Transverse colon (tissue), 4 donors: ENCODE measurements at regions not wholly inside any gene's neighbourhood (a gene's known extent, or its start where the extent isn't known, plus 50 kb on each side); places are given as distances from the start of the nearest gene placed in this dataset.

Experiments
- DNase-seq: peaks from one replicate; pipeline ENCODE4 v3.0.0-alpha.2; 2019
- H3K27ac ChIP-seq, 4 donors: fragments of 200-600 bp; sonication (generic); 2 replicates each; pipeline ENCODE4 v1.5.1; 2016 to 2018; ENCODE audit warnings: inconsistent platforms in 4 of 4
- H3K27me3 ChIP-seq: fragments of 200-600 bp; sonication (generic); 2 replicates; pipeline ENCODE4 v1.5.1; 2017; ENCODE audit warnings: inconsistent platforms
- H3K36me3 ChIP-seq, 4 donors: fragments of 200-600 bp; sonication (generic); 2 replicates each; pipeline ENCODE4 v1.5.1; 2017 to 2019; ENCODE audit warnings: inconsistent platforms in 4 of 4
- H3K4me1 ChIP-seq, 4 donors: fragments of 200-600 bp; sonication (generic); 2 replicates each; pipeline ENCODE4 v1.5.1; 2017 to 2020; ENCODE audit warnings: inconsistent platforms in 4 of 4
- H3K4me3 ChIP-seq, 4 donors: fragments of 200-600 bp; sonication (generic); 1 replicate in 1 of 4; 2 replicates in 3 of 4; pipeline versions ENCODE4 v1.5.1 to v1.6.1; 2017 to 2019; ENCODE audit warnings: inconsistent platforms in 4 of 4
- H3K9me3 ChIP-seq, 2 donors: fragments of 200-600 bp; sonication (generic); 2 replicates each; pipeline ENCODE4 v1.5.1; 2017 to 2019; ENCODE audit warnings: inconsistent platforms in 2 of 2
- CTCF ChIP-seq, 5 experiments: fragments of 200-600 bp in 3 of 5; fragments of 450-650 bp in 2 of 5; sonication (generic) in 3 of 5; IDR thresholded peaks; 1 replicate in 2 of 5; 2 replicates in 3 of 5; pipeline ENCODE4 v1.5.1; 2016 to 2017; ENCODE audit warnings: antibody characterized with exemption in 5 of 5, inconsistent platforms in 3 of 5, mild to moderate bottlenecking in 2 of 5, moderate library complexity in 1 of 5
- EP300 ChIP-seq: sonication (generic); formaldehyde crosslinking; IDR thresholded peaks from one replicate; pipeline ENCODE4 v1.6.1; 2017; ENCODE audit warnings: antibody characterized with exemption, low read depth
- POLR2A ChIP-seq: fragments of 450-650 bp; IDR thresholded peaks from one replicate; pipeline ENCODE4 v1.6.1; 2016; ENCODE audit warnings: antibody characterized with exemption, mild to moderate bottlenecking, moderate library complexity
- POLR2AphosphoS5 ChIP-seq, 3 donors: sonication (generic); formaldehyde crosslinking; IDR thresholded peaks; one replicate each; pipeline ENCODE4 v1.6.1; 2016; ENCODE audit warnings: antibody characterized with exemption in 3 of 3
- WGBS, 2 donors: methylation state at CpG; one replicate each; pipeline ENCODE4 v1.1.5; 2018; ENCODE audit warnings: low coverage in 1 of 2; 5-methylcytosine and 5-hydroxymethylcytosine counted together
- in situ Hi-C, 4 donors: fragments of 200-750 bp; cut with MboI; loops; one replicate each; pipeline versions ENCODE4 v1.15.0 to v1.15.1; 2017; ENCODE audit warnings: low sequenced_read_pairs in 3 of 4, low pct_ligation_motif_present in 1 of 4, low pct_unique_long_range_greater_than_20kb in 1 of 4
- intact Hi-C: fragments of 100-400 bp; cut with DNase I; formaldehyde crosslinking; loops from one replicate; pipeline ENCODE4 v1.15.1; 2023; ENCODE audit warnings: low total_unique reads

- WGBS, 2 donors, result 83 to 85% methylated on average over 2 of the region's 2 CpGs
- H3K36me3 ChIP-seq, result no peaks in the 10 kb centered on the region
- no peaks in the 10 kb centered on the region for H3K9me3 ChIP-seq
- H3K4me3 ChIP-seq, result no peak overlapping the region
- intact Hi-C loops (no loop called here), in situ Hi-C loops (loop anchor here (10.0 to 25.0 kb wide), 3 partner anchors 199 to 224 kb away; partner anchors contain the start of gene TNPO1 (in 3 of the 4))
- H3K4me1 ChIP-seq, result peaks cover 0 to 24% (median 0%) of the 10 kb centered on the region in 4 donors
- H3K27ac ChIP-seq, result peak overlapping the region in 3 of 4 donors; percentile 11 to 41 (median 20)
- no peaks in the 10 kb centered on the region for H3K27me3 ChIP-seq
- TF ChIP-seq EP300 (no peak), POLR2A (no peak)
- DNase-seq, result no peak
Observed at GRCh38 chr5:72612810-72613209, 105.6 kb upstream of the ZNF366 start.

- Histone ChIP-seq H3K9me3 (no peaks in the 10 kb centered on the region), H3K4me1 (peaks cover 0 to 24% (median 0%) of the 10 kb centered on the region in 4 donors), H3K27ac (no peak overlapping the region), H3K4me3 (no peak overlapping the region), H3K36me3 (no peaks in the 10 kb centered on the region), H3K27me3 (no peaks in the 10 kb centered on the region)
- DNase-seq, result peak; percentile 74
- intact Hi-C loops, result no loop called here
- TF ChIP-seq POLR2AphosphoS5 (IDR thresholded peaks at IDR 0.05), result no peak
- peak; percentile 83 to 95 (median 90) for TF ChIP-seq CTCF (IDR thresholded peaks at IDR 0.05)
- TF ChIP-seq POLR2A, result no peak
- in situ Hi-C loops, result loop anchor here (10.0 to 25.0 kb wide), 3 partner anchors 201 to 226 kb away; partner anchors contain the start of gene TNPO1 (in 3 of the 4)
- WGBS, 2 donors, result 21 to 27% methylated on average over 5 to 6 of the region's 6 CpGs
Observed at GRCh38 chr5:72611118-72611730, 104.0 kb upstream of the ZNF366 start.

DNA sequence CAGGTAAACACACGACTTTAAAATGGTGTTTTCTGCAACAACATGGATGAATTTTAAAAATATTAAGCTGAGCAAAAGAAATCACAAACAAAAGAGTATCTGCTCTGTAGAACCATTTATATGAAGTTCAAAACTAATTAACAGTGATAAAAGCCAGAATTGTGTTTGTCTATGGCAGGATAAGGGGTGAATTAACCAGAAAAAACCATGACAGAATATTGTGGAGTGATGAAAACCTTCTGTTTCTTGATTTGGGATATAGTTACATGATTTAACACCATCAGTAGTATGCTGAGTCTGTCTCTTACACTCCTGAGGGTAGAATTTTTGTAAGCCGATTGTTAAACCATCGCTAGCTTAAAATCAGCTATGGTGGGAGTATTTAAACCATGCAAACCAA, 101.7 kb upstream of the ZNF366 start:
- TF ChIP-seq POLR2A (no peak), POLR2AphosphoS5 (IDR thresholded peaks at IDR 0.05) (no peak), EP300 (no peak), CTCF (IDR thresholded peaks at IDR 0.05) (no peak)
- Histone ChIP-seq H3K9me3 (no peaks in the 10 kb centered on the region), H3K36me3 (no peaks in the 10 kb centered on the region), H3K27me3 (no peaks in the 10 kb centered on the region), H3K27ac (no peak overlapping the region), H3K4me3 (no peak overlapping the region), H3K4me1 (peaks cover 0 to 16% (median 2%) of the 10 kb centered on the region in 4 donors)
- intact Hi-C loops (no loop called here), in situ Hi-C loops (loop anchor here in 2 of 4 donors (25.0 kb wide), 2 partner anchors 203 to 228 kb away; partner anchors contain the start of gene TNPO1 (in 1 of the 2))
- DNase-seq, result no peak
- WGBS, 2 donors, result 79 to 87% methylated on average over 3 of the region's 3 CpGs

- Histone ChIP-seq H3K36me3 (no peaks in the 10 kb centered on the region), H3K27ac (no peak overlapping the region), H3K27me3 (no peaks in the 10 kb centered on the region), H3K4me1 (peaks cover 6 to 19% (median 7%) of the 10 kb centered on the region in 4 donors), H3K9me3 (no peaks in the 10 kb centered on the region), H3K4me3 (no peak overlapping the region)
- DNase-seq, result no peak
- in situ Hi-C loops (loop anchor here in 2 of 4 donors (25.0 kb wide), 2 partner anchors 204 to 229 kb away; partner anchors contain the start of gene TNPO1 (in 1 of the 2)), intact Hi-C loops (no loop called here)
- 73 to 85% methylated on average over 7 to 8 of the region's 8 CpGs for WGBS, 2 donors
- no peak for TF ChIP-seq POLR2A
- no peak for TF ChIP-seq CTCF (IDR thresholded peaks at IDR 0.05)
- TF ChIP-seq EP300, result no peak
- TF ChIP-seq POLR2AphosphoS5 (IDR thresholded peaks at IDR 0.05), result no peak
Observed at GRCh38 chr5:72608297-72608696, 101.1 kb upstream of the ZNF366 start.
